Keratinocyte (primary cell): ENCODE measurements at regions not wholly inside any gene's neighbourhood (a gene's known extent, or its start where the extent isn't known, plus 50 kb on each side); places are given as distances from the start of the nearest gene placed in this dataset.

Experiments used
- CTCF ChIP-seq, 3 experiments: IDR thresholded peaks in 1 of 3; conservative IDR thresholded peaks in 1 of 3; optimal IDR thresholded peaks in 1 of 3; 2 replicates in 2 of 3; 3 replicates in 1 of 3; pipeline versions ENCODE3 to v1.5.1; 2011; ENCODE audit warnings: low read length in 3 of 3, mild to moderate bottlenecking in 3 of 3, moderate library complexity in 2 of 3, control low read depth in 1 of 3, inconsistent platforms in 1 of 3; ENCODE audit not compliant: insufficient read depth in 2 of 3; ENCODE audit errors: extremely low read depth in 1 of 3
- EZH2 ChIP-seq: IDR thresholded peaks from one replicate; pipeline ENCODE4 v1.6.1; 2012; ENCODE audit warnings: inconsistent platforms, mild to moderate bottlenecking, low read length, moderate library complexity

- TF ChIP-seq CTCF (optimal IDR thresholded peaks at IDR 0.05 in 1 of 3, IDR thresholded peaks at IDR 0.05 in 1 of 3, conservative IDR thresholded peaks at IDR 0.05 in 1 of 3; ENCODE audit: extremely low read depth in 1 of 3, insufficient read depth in 2 of 3, low read length in 3 of 3) (no peak), EZH2 (no peak)
These were observed 158.0 kb downstream of the PCSK1 start for GRCh38 chr5:96275051-96275450.
